ENCODE measurements at regions not wholly inside any gene's neighbourhood (a gene's known extent, or its start where the extent isn't known, plus 50 kb on each side); places are given as distances from the start of the nearest gene placed in this dataset.

- TF ChIP-seq CTCF (IDR thresholded peaks at IDR 0.05; ENCODE audit: low read length): no peak
- no peak for TF ChIP-seq EZH2 (optimal IDR thresholded peaks at IDR 0.05; ENCODE audit: low read depth, low read length)
Observed at GRCh38 chr14:92253381-92253894, 69.5 kb upstream of the SLC24A4 start.
